PC-9 (cell line): ENCODE measurements at regions not wholly inside any gene's neighbourhood (a gene's known extent, or its start where the extent isn't known, plus 50 kb on each side); places are given as distances from the start of the nearest gene placed in this dataset.

Source experiments
- CTCF ChIP-seq: fragments of 200-600 bp; sonication (generic); conservative IDR thresholded peaks from 2 replicates; pipeline ENCODE4 v1.6.1; 2017; ENCODE audit warnings: mixed run types, antibody characterized with exemption, mild to moderate bottlenecking, moderate library complexity
- EZH2 ChIP-seq: fragments of 200-600 bp; sonication (generic); IDR thresholded peaks from 2 replicates; pipeline ENCODE4 v1.8.0; 2017; ENCODE audit warnings: antibody characterized with exemption, low read depth

- TF ChIP-seq CTCF (no peak), EZH2 (no peak)
Observed at GRCh38 chr3:82011336-82011735, 249.9 kb upstream of the GBE1 start.
